HG02938 (cell line): ENCODE measurements at regions not wholly inside any gene's neighbourhood (a gene's known extent, or its start where the extent isn't known, plus 50 kb on each side); places are given as distances from the start of the nearest gene placed in this dataset.
"Not testable (repeated sequence)": the region's sequence is repeated elsewhere in the genome, so short reads cannot be mapped to it uniquely, and the experiment has no call there.

Experiments
- ATAC-seq: cut with Tn5 transposase; IDR thresholded peaks from one replicate; pipeline ENCODE4 v1.9.1; 2021; ENCODE audit warnings: mild to moderate bottlenecking, moderate library complexity; ENCODE audit not compliant: unreplicated experiment

DNA sequence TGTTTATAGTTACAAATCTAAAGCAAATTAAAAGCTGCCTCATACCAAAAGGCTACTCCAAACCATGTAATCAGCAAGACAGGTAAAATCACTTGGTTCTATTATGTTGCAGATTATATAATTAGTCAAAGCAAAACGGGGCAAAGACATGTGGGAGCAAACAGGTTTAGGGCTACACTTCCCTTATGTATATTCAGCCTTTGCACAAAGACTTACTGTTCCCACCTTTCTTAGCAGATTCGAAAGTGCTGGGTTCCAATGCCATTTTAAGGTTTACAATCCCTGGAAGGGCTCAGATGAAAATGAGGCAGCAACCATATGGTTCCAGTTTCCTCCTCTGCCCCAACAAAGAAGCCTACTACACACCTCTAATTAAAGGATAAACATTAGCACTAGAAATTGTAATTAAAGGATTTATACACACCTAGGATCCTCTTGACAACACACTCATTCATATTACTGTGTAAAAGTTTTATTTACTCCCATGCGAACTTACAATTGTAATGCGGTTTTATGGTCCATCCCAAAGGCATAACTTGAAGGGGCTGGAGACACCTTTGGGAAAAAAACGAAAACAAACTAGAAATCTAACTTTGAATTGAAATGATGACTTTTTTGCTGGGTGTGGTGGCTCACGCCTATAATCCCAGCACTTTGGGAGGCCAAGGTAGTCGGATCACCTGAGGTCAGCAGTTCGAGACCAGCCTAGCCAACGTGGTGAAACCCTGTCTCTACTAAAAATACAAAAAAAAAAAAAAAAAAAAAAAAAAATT, 117.3 kb upstream of the PKN2 start:
- ATAC-seq, result no peak

DNA sequence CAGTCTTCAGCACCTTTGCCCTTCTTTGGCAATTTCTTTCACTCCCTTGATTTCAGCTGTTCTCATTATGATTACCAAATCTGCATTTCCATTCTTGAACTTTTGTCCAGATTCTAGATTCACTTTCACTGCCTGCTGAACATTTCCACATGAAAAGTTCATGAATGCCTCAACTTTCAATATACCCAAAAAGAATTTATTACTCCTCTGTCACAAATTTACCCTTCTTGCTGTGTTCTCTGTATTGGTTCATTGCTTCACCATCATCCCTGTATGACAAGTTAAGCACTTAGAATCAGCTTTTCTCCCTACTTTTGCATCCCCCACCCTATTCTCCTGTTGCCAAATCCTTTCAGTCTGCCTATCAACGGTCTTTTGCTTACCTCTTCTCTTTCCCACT, 112.6 kb upstream of the PKN2 start:
- ATAC-seq, result no peak

DNA sequence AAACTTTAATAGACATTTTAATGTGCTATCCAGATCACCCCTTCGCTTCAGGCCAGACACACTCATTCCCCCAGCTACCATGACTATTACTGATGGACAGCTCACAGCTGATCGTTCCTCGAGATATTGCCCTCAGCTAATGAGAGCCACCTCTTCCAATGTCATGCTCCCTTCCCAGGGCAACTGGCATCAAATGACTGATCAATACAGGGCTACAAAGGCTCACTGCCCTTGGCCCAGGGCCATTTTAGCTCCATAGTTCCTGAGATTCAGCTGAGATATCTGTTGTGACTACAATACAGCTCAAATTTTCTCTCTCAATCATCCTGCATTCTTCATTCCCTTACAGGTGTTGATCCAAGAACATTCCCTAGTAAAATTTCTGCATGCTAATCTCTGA, 104.5 kb upstream of the PKN2 start:
- no peak for ATAC-seq

DNA sequence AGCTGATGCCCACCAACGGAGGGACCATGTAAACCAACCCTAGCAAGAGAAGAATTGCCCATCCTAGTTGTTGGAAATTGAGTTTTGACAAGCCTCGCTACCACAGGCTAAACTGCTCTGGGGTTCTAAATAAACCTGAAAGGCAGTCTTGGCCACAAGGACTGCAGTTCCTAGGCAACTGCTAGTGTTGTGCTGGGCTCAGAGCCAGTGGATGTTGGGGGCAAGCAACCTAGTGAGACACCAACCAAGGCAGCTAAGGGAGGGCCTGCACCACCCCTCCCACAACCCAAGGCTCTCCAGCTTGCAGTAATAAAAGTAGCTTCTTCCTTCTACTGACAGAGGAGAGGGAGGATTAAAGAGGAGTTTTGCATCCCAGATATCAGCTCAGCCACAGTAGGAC, 102.4 kb upstream of the PKN2 start:
- no peak for ATAC-seq

DNA sequence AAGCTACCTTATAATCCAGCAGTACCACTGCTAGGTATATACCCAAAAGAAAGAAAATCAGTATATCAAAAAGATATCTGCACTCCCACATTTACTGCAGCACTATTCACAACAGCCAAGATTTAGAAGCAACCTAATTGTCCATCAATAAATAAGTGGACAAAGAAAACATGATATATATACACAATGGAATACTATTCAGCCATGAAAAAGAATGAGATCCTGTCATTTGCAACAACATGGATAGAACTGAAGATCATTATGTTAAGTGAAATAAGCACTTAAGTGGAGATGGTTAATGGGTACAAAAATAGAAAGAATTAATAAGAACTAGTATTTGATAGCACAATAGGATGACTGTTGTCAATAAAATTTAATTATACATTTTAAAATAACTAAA, 90.7 kb upstream of the PKN2 start:
- ATAC-seq, result no peak

DNA sequence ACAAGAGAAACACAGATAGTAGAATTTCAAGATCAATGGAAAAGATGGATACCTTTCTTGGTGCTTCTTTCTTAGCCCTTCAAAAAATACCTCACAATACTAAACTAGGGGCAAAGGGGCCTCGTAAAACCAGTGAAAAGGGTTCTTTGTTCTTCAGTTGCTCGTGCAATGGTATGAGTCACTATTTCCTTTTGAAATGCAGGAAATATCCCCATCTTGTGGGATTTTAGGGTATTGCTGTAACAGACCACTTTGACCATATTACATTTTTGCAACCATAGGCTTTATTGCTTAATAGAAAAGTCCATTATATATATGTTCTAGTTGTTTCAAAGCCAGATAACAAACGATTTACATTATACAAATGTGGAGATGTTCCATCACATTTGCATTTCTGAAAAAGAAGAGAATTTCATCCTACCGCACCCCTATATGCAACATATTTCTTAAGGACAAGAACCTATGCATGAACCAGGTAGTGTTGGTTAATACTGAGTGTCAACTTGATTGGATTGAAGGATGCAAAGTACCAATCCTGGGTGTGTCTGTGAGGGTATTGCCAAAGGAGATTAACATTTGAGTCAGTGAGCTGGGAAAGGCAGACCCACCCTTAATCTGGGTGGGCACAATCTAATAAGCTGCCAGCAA, 88.6 kb upstream of the PKN2 start:
- ATAC-seq, result no peak

DNA sequence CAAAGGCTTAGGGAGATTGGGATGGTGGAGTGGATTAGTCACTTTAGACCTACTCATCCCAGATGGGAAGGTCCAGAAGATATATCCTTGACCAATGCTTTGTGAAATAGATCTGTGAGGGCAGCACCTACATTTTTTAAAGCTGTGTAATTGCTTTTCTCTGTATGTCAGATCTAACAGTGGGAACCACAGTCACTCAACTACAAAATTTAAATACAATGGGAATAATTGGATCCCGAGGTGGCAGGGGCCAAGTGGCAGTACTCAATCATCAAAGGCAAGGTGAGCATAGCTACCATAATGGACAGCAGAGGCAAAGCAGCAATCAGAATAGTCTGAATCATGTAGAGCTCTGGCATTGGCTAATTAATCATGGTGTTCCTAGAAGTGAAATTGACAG, 86.1 kb upstream of the PKN2 start:
- ATAC-seq, result not testable (repeated sequence)

DNA sequence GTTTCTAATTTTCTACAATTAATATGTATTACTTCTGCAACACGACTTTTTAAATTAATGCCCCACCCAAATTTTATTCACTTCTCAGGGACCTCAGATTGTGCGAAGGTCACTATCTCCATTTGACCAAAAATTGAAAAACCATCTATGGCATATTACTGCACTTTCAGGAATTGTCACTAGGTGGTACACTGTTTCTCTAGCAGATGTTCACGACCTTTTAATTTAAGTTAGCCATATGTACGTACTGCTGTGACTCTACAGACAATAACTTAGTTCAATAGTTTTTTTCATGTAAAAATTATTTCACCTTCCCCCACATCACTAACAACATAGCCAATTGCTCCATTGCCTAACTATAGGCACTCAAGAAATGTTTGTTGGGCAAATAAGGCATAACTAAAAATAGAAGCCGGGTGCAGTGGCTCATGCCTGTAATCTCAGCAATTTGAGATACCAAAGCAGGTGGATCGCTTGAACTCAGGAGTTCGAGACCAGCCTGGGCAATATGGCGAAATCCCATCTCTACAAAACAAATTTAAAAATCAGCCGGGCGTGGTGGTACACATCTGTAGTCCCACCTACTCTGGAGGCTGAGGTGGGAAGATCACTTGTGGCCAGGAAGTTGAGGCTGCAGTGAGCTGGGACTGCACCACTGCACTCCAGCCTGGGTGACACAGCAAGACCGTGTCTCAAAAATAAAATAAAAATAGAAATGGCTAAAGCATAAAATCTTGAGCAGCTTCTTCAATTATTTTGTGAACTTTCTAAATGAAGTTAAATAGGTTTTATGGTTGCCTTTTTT, 75.7 kb upstream of the PKN2 start:
- no peak for ATAC-seq

DNA sequence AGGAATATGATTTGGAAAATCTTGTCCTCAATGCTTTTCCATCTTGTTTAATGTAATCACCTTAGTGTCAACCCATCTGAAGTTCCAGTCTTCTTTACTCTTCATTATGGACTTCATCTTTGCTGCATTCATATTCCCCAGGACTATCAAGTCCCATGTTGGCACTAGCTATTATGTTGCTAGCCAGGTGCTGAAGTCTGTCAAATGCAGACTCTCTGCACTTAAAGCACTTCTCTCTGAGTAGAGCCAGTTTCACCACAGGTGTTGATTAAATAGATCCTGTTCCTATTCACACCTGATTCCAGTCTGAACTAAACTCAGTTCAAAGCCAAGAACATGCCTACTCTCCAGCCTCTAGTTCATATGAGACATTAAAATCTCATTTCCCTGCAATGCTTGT, 75.0 kb upstream of the PKN2 start:
- ATAC-seq, result no peak

DNA sequence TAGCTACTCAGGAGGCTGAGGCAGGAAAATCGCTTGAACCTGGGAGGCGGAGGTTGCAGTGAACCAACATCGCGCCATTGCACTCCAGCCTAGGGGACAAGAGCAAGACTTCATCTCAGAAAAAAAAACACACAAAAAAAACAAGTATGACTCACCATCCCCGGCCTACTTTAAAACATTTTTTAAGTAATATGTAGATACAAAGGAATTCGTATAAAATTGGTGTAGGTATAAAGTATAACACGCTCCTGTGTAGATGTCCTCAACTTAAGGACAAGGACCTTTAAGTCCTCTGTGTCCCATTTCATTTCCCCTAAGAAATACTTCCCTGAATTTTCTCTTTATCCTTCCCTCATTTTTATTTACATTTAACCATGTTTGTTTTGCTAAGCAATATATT, 73.4 kb upstream of the PKN2 start:
- ATAC-seq, result no peak

DNA sequence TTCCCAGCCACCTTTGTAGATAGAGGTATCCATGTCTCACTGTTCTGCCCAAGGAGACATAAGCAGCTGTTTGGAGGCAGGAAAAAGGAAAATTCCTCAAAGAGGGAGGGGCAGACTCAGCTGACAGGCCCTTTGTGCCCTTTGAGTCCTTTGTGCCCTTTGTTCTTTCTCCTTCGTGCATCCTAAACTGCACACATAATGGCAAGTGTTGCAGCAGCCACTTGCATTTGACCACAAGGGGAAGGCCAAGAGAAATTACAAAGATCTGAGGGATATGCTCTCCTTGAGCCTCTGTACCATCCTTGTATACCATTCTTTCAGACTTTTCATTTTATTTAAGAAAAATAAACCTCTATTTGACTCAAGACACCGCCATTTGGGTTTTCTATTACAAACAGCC, 71.8 kb upstream of the PKN2 start:
- ATAC-seq, result no peak

DNA sequence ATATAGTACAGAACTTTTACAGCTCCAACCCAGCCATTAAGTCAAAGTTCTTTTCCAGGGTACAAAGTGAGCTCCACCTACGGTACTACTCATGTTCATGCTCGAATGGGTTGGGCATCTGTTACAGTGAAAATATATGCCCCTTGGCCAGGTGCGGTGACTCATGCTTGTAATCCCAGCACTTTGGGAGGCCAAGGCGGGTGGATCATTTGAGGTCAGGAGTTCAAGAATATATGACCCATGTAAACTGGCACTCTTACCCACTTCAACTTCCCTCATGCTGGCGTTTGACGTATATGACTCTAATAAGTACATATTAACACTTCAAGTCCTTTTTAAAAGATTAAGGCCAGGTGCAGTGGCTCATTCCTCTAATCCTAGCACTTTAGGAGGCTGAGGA, 71.3 kb upstream of the PKN2 start:
- no peak for ATAC-seq

DNA sequence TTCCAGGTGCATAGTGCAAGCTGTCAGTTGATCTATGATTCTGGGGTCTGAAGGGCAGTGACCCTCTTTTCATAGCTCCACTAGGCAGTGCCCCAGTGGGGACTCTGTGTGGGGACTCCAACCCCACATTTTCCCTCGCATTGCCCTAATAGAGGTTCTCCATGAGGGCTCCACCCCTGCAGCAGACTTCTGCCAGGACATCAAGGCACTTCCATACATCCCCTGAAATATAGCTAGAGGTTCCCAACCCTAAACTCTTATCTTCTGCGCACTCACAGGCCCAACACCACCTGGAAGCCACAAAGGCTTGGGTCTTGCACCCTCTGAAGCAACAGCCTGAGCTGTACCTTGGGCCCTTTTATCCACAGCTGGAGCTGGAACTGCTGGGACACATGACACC, 65.7 kb upstream of the PKN2 start:
- no peak for ATAC-seq

DNA sequence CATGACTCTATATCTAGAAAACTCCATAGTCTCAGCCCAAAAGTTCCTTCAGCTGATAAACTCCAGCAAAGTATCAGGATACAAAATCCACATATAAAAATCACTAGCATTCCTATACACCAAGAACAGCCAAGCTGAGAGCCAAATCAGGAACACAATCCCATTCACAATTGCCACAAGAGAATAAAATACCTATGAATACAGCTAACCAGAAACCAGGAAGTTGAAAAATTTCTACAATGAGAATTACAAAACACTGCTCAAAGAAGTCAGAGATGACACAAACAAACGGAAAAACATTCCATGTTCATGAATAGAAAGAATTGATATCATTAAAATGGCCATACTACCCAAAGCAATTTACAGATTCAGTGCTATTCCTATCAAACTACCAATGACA, 61.0 kb upstream of the PKN2 start:
- not testable (repeated sequence) for ATAC-seq
